Trophoblast cell (in vitro differentiated cells and primary cell): ENCODE measurements at regions not wholly inside any gene's neighbourhood (a gene's known extent, or its start where the extent isn't known, plus 50 kb on each side); places are given as distances from the start of the nearest gene placed in this dataset.

Experiments used
- DNase-seq, 2 donors: peaks; one replicate each; pipeline ENCODE4 v3.0.0-alpha.2; 2016
- H2AFZ ChIP-seq: 2 replicates; pipeline ENCODE4 v1.6.1; 2013; ENCODE audit warnings: low read length, moderate library complexity, mild to moderate bottlenecking; ENCODE audit not compliant: insufficient read depth, poor library complexity
- H2AK5ac ChIP-seq: 2 replicates; pipeline ENCODE4 v1.6.1; 2013; ENCODE audit warnings: mild to moderate bottlenecking, low read length
- H2BK120ac ChIP-seq: 2 replicates; pipeline ENCODE4 v1.6.1; 2013; ENCODE audit warnings: low read length, mild to moderate bottlenecking, moderate library complexity; ENCODE audit not compliant: insufficient read depth, poor library complexity
- H2BK12ac ChIP-seq: 2 replicates; pipeline ENCODE4 v1.6.1; 2013; ENCODE audit warnings: mild to moderate bottlenecking, low read length, moderate library complexity
- H2BK5ac ChIP-seq: 2 replicates; pipeline ENCODE4 v1.6.1; 2013; ENCODE audit warnings: low read length, low read depth, moderate library complexity, mild to moderate bottlenecking; ENCODE audit not compliant: poor library complexity
- H3K14ac ChIP-seq: 2 replicates; pipeline ENCODE4 v1.6.1; 2013; ENCODE audit warnings: mild to moderate bottlenecking, low read length
- H3K18ac ChIP-seq: 2 replicates; pipeline ENCODE4 v1.6.1; 2013; ENCODE audit warnings: mild to moderate bottlenecking, low read length
- H3K23ac ChIP-seq: 2 replicates; pipeline ENCODE4 v1.6.1; 2013; ENCODE audit warnings: low read length
- H3K27ac ChIP-seq: 2 replicates; pipeline ENCODE4 v1.5.1; 2013; ENCODE audit warnings: low read depth, mild to moderate bottlenecking, inconsistent platforms, low read length, moderate library complexity
- H3K27me3 ChIP-seq: 2 replicates; pipeline ENCODE4 v1.6.1; 2013; ENCODE audit warnings: inconsistent platforms, mild to moderate bottlenecking, low read length, moderate library complexity; ENCODE audit not compliant: insufficient read depth
- H3K36me3 ChIP-seq, 2 experiments: 1 replicate in 1 of 2; 2 replicates in 1 of 2; pipeline ENCODE4 v1.6.1; 2013; ENCODE audit warnings: low read length in 2 of 2, mild to moderate bottlenecking in 2 of 2, moderate library complexity in 1 of 2; ENCODE audit not compliant: insufficient read depth in 2 of 2, control insufficient read depth in 1 of 2
- H3K4ac ChIP-seq: 2 replicates; pipeline ENCODE4 v1.6.1; 2013; ENCODE audit warnings: low read depth, mild to moderate bottlenecking, low read length, moderate library complexity
- H3K4me1 ChIP-seq, 2 experiments: 1 replicate in 1 of 2; 2 replicates in 1 of 2; pipeline ENCODE4 v1.6.1; 2013; ENCODE audit warnings: low read length in 2 of 2, mild to moderate bottlenecking in 2 of 2, moderate library complexity in 1 of 2; ENCODE audit not compliant: insufficient read depth in 2 of 2, control insufficient read depth in 1 of 2
- H3K4me2 ChIP-seq: 2 replicates; pipeline ENCODE4 v1.6.1; 2013; ENCODE audit warnings: inconsistent platforms, mild to moderate bottlenecking, low read length, moderate library complexity
- H3K4me3 ChIP-seq: 2 replicates; pipeline ENCODE4 v1.5.1; 2013; ENCODE audit warnings: mild to moderate bottlenecking, low read depth, low read length, inconsistent platforms
- H3K79me1 ChIP-seq: one replicate; pipeline ENCODE4 v1.6.1; 2013; ENCODE audit warnings: low read length
- H3K79me2 ChIP-seq: 2 replicates; pipeline ENCODE4 v1.6.1; 2013; ENCODE audit warnings: low read length, mild to moderate bottlenecking; ENCODE audit not compliant: control insufficient read depth, insufficient read depth, poor library complexity
- H3K9ac ChIP-seq: 2 replicates; pipeline ENCODE4 v1.6.1; 2013; ENCODE audit warnings: mild to moderate bottlenecking, low read length
- H3K9me3 ChIP-seq: 2 replicates; pipeline ENCODE4 v1.6.1; 2013; ENCODE audit warnings: low read depth, mild to moderate bottlenecking, control low read depth, inconsistent platforms, low read length; ENCODE audit not compliant: insufficient read depth
- H4K12ac ChIP-seq: 2 replicates; pipeline ENCODE4 v1.6.1; 2013; ENCODE audit warnings: low read depth, mild to moderate bottlenecking, low read length, moderate library complexity
- H4K8ac ChIP-seq: 2 replicates; pipeline ENCODE4 v1.6.1; 2013; ENCODE audit warnings: low read depth, mild to moderate bottlenecking, low read length, moderate library complexity
- H4K91ac ChIP-seq: one replicate; pipeline ENCODE4 v1.6.1; 2013; ENCODE audit warnings: low read depth, mild to moderate bottlenecking, low read length, moderate library complexity
- WGBS: extraction: QIAGEN DNeasy Blood & Tissue Kit; methylation state at CpG from one replicate; pipeline ENCODE4 v1.1.7; 2013; ENCODE audit warnings: missing lambda C conversion rate; ENCODE audit not compliant: insufficient read length, insufficient coverage; ENCODE audit errors: extremely low coverage; 5-methylcytosine and 5-hydroxymethylcytosine counted together

- no peak for DNase-seq
- Histone ChIP-seq H3K4me1 (peaks cover 5 to 12% of the 10 kb centered on the region in 2 experiments), H3K23ac (no peak overlapping the region), H3K9me3 (no peaks in the 10 kb centered on the region), H3K4me3 (no peak overlapping the region), H4K8ac (no peak overlapping the region), H3K27me3 (no peaks in the 10 kb centered on the region), H3K9ac (no peak overlapping the region), H3K4ac (no peak overlapping the region), H2BK5ac (no peak overlapping the region), H3K36me3 (no peaks in the 10 kb centered on the region), H3K18ac (no peak overlapping the region), H2BK120ac (no peak overlapping the region), H4K91ac (no peak overlapping the region), H4K12ac (no peak overlapping the region), H2AK5ac (no peak overlapping the region), H2AFZ (no peak overlapping the region), H2BK12ac (no peak overlapping the region), H3K79me2 (peaks cover 1% of the 10 kb centered on the region), H3K14ac (no peak overlapping the region), H3K79me1 (peaks cover 6% of the 10 kb centered on the region), H3K27ac (no peak overlapping the region), H3K4me2 (peak overlapping the region; percentile 70)
- no CpG with 5 or more reads among the region's 9 CpGs for WGBS
These were observed 126.2 kb upstream of the ZNF516 start for GRCh38 chr18:76621226-76621625.

- H3K9me3 ChIP-seq: no peaks in the 10 kb centered on the region
- H2BK120ac ChIP-seq: no peak overlapping the region
- H3K27me3 ChIP-seq: no peaks in the 10 kb centered on the region
- peaks cover 1% of the 10 kb centered on the region for H3K79me2 ChIP-seq
- H3K79me1 ChIP-seq: peaks cover 6% of the 10 kb centered on the region
- peak in 1 of 2 donors; percentile 17 for DNase-seq
- no peak overlapping the region for H3K14ac ChIP-seq
- no peak overlapping the region for H2BK5ac ChIP-seq
- peaks cover 5 to 12% of the 10 kb centered on the region in 2 experiments for H3K4me1 ChIP-seq
- no peak overlapping the region for H3K18ac ChIP-seq
- H4K91ac ChIP-seq: no peak overlapping the region
- H3K9ac ChIP-seq: no peak overlapping the region
- peak overlapping the region; percentile 25 for H2AFZ ChIP-seq
- no CpG with 5 or more reads among the region's 30 CpGs for WGBS
- no peak overlapping the region for H3K23ac ChIP-seq
- no peak overlapping the region for H4K12ac ChIP-seq
- H3K4ac ChIP-seq: no peak overlapping the region
- H3K4me3 ChIP-seq: no peak overlapping the region
- no peak overlapping the region for H3K27ac ChIP-seq
- H3K36me3 ChIP-seq: no peaks in the 10 kb centered on the region
- H2BK12ac ChIP-seq: peak overlapping the region; percentile 14
- peak overlapping the region; percentile 37 for H4K8ac ChIP-seq
- peak overlapping the region; percentile 70 for H3K4me2 ChIP-seq
- no peak overlapping the region for H2AK5ac ChIP-seq
These were observed 125.5 kb upstream of the ZNF516 start for GRCh38 chr18:76620321-76621170.

GRCh38 chr18:76619621-76620315, 124.7 kb upstream of the ZNF516 start:
- no peak overlapping the region for H3K23ac ChIP-seq
- H3K27ac ChIP-seq: no peak overlapping the region
- H4K8ac ChIP-seq: peak overlapping the region; percentile 64
- H3K36me3 ChIP-seq: no peaks in the 10 kb centered on the region
- H2BK12ac ChIP-seq: no peak overlapping the region
- H2BK120ac ChIP-seq: no peak overlapping the region
- H4K91ac ChIP-seq: peak overlapping the region; percentile 25
- H3K79me2 ChIP-seq: peaks cover 1% of the 10 kb centered on the region
- H3K18ac ChIP-seq: peak overlapping the region; percentile 25
- H3K27me3 ChIP-seq: no peaks in the 10 kb centered on the region
- H3K79me1 ChIP-seq: peaks cover 6% of the 10 kb centered on the region
- WGBS: no CpG with 5 or more reads among the region's 27 CpGs
- peak overlapping the region; percentile 46 for H3K4me3 ChIP-seq
- DNase-seq: no peak
- H3K4me1 ChIP-seq: peaks cover 5 to 12% of the 10 kb centered on the region in 2 experiments
- no peak overlapping the region for H3K9ac ChIP-seq
- peak overlapping the region; percentile 65 for H3K4me2 ChIP-seq
- peak overlapping the region; percentile 41 for H3K14ac ChIP-seq
- peak overlapping the region; percentile 80 for H2AFZ ChIP-seq
- no peak overlapping the region for H2AK5ac ChIP-seq
- H3K4ac ChIP-seq: no peak overlapping the region
- no peak overlapping the region for H4K12ac ChIP-seq
- no peak overlapping the region for H2BK5ac ChIP-seq
- H3K9me3 ChIP-seq: no peaks in the 10 kb centered on the region

- H3K36me3 ChIP-seq: no peaks in the 10 kb centered on the region
- H3K27ac ChIP-seq: no peak overlapping the region
- H3K79me2 ChIP-seq: peaks cover 1% of the 10 kb centered on the region
- H3K4me3 ChIP-seq: no peak overlapping the region
- no peak overlapping the region for H3K18ac ChIP-seq
- no peaks in the 10 kb centered on the region for H3K27me3 ChIP-seq
- H3K4me1 ChIP-seq: peaks cover 5 to 12% of the 10 kb centered on the region in 2 experiments
- no peak overlapping the region for H4K12ac ChIP-seq
- no peak overlapping the region for H4K91ac ChIP-seq
- no peak overlapping the region for H4K8ac ChIP-seq
- WGBS: no CpG with 5 or more reads among the region's 11 CpGs
- H3K4me2 ChIP-seq: no peak overlapping the region
- peaks cover 6% of the 10 kb centered on the region for H3K79me1 ChIP-seq
- no peak overlapping the region for H2BK5ac ChIP-seq
- H3K4ac ChIP-seq: no peak overlapping the region
- no peaks in the 10 kb centered on the region for H3K9me3 ChIP-seq
- DNase-seq: no peak
- H3K14ac ChIP-seq: no peak overlapping the region
- H2BK12ac ChIP-seq: no peak overlapping the region
- H3K9ac ChIP-seq: no peak overlapping the region
- H3K23ac ChIP-seq: no peak overlapping the region
- H2BK120ac ChIP-seq: no peak overlapping the region
- H2AFZ ChIP-seq: no peak overlapping the region
- no peak overlapping the region for H2AK5ac ChIP-seq
These were observed 124.2 kb upstream of the ZNF516 start for GRCh38 chr18:76619261-76619620.
